Thyroid gland (tissue), 4 donors: ENCODE measurements at regions not wholly inside any gene's neighbourhood (a gene's known extent, or its start where the extent isn't known, plus 50 kb on each side); places are given as distances from the start of the nearest gene placed in this dataset.

Source experiments
- POLR2A ChIP-seq, 2 donors: fragments of 450-650 bp; IDR thresholded peaks; one replicate each; pipeline ENCODE4 v1.6.1; 2017; ENCODE audit warnings: antibody characterized with exemption in 2 of 2, mild to moderate bottlenecking in 2 of 2, moderate library complexity in 1 of 2
- TF ChIP-seq, protein P1 (sequence below), 6 experiments: fragments of 200-600 bp in 3 of 6; fragments of 450-650 bp in 3 of 6; sonication (generic) in 3 of 6; IDR thresholded peaks; one replicate each; pipeline ENCODE4 v1.5.1; 2016 to 2019; ENCODE audit warnings: antibody characterized with exemption in 6 of 6, mild to moderate bottlenecking in 2 of 6, inconsistent platforms in 1 of 6, moderate library complexity in 1 of 6

- TF ChIP-seq, protein P1, sequence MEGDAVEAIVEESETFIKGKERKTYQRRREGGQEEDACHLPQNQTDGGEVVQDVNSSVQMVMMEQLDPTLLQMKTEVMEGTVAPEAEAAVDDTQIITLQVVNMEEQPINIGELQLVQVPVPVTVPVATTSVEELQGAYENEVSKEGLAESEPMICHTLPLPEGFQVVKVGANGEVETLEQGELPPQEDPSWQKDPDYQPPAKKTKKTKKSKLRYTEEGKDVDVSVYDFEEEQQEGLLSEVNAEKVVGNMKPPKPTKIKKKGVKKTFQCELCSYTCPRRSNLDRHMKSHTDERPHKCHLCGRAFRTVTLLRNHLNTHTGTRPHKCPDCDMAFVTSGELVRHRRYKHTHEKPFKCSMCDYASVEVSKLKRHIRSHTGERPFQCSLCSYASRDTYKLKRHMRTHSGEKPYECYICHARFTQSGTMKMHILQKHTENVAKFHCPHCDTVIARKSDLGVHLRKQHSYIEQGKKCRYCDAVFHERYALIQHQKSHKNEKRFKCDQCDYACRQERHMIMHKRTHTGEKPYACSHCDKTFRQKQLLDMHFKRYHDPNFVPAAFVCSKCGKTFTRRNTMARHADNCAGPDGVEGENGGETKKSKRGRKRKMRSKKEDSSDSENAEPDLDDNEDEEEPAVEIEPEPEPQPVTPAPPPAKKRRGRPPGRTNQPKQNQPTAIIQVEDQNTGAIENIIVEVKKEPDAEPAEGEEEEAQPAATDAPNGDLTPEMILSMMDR (IDR thresholded peaks at IDR 0.05): no peak
- no peak for TF ChIP-seq POLR2A (IDR thresholded peaks at IDR 0.05)
Observed at GRCh38 chr15:93168910-93169309, 79.9 kb upstream of the RGMA start.
